ENCODE measurements at regions not wholly inside any gene's neighbourhood (a gene's known extent, or its start where the extent isn't known, plus 50 kb on each side); places are given as distances from the start of the nearest gene placed in this dataset.

DNA sequence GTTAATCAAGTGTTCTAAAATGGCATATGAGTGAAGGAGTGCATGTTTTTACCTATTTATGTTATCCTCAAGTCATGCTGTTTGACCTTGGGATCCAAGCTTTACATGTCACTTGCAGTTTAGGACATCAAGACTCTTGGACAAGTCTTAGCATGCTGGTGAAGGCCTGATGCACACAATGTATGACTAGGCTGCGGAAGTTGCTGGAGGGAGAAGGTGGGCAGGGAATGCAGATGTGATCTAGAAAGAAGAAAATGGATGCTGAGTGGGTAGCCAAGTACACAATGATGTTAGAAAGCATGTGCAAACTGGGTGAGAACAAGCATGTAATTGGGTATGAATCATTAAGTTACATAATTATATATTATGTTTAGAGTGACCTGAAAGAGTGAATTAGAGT is 301.8 kb downstream of the BRINP2 start:
- no peak for DNase-seq

DNA sequence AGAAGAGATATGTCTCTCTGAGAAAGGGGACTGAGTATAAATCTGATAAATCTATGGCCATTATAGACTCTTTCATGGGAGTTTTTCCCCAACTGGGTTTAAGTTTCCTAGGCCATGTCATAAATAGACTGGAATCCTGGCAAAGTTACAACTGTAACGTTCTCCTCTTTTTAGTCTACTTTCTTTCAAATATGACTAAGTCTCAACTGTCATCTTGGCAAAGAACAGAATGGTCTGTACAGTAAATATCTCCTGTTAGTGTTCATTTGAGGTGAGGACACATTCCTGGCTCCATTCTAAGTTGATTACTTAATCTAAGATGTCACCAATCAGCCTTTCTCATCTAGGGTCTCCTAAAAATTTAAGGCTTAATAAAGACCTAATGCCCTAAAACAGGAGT is 300.5 kb downstream of the BRINP2 start:
- DNase-seq: no peak

DNA sequence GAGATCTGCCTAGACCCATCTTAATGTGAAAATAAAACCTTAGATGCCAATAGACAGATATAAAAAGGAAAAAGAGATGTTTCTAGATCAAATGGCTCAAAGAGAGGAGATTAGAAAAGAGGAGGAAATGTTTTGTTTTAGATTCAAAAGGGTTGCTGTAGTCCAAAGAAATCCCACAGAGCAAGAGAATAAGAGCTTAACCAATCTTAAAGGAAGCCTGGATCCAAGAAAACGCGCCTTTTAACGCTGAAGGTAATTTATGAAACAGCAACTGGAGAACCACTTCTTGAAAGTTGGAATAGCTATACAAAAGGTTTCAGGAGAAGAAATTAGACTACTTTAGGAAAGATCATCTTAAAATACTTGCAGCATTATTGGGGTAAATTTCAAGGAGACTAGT is 298.8 kb downstream of the BRINP2 start:
- DNase-seq: no peak

DNA sequence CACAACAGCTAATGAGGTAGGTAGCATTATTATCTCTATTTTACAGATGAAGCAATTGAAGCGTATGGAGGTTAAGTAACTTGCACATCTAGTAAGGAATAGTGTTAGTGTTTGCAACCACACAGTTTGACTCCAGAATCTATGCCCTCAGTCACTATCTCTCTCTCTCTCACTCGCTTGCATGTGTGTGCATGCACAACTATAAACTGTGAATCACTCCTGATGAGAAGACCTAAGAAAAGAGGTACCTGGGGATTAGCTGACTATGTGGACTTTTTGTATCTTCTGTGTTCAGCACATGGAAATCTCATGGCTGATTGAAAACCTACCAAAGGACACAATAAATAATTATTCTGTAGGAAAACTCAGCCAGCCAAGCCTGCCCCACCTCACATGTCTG is 295.5 kb downstream of the BRINP2 start:
- no peak for DNase-seq

DNA sequence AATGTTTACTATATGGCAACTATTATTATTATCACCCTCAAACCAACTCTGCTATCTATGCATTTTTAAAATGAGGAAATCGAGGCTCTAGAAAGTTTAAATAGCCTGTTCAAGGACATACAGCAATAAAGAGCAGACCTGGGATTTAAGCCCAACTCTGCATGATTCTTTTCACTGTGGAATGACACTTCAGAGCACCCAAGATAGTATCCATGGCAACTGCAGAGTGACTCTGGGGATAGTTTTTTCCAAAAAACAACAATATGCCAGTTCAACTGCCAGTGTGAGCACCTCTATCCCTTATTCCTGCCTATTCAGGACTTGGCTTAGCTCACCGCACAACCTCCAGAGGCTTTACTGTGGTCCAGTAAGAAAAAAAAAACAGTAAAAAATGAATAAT is 293.9 kb downstream of the BRINP2 start:
- DNase-seq: no peak

DNA sequence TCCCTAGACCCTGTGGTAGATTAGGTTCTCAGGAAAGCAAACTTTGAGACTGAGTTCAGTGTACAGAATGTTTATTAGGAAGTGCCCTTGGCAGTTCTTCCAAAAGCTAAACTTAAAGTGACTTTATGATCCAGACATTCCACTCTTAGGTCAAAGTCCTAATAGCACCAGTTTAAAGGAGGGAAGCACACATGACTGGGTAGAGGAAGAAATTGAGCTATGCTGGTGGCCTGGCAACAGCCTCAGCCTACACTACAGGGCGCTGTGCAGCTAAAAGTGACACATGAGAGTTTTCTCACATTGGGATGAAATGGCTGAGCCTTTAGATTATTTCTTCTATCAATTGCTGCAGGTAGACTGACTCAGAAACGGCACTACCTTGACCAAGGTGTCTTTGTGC is 280.4 kb downstream of the BRINP2 start:
- no peak for DNase-seq

DNA sequence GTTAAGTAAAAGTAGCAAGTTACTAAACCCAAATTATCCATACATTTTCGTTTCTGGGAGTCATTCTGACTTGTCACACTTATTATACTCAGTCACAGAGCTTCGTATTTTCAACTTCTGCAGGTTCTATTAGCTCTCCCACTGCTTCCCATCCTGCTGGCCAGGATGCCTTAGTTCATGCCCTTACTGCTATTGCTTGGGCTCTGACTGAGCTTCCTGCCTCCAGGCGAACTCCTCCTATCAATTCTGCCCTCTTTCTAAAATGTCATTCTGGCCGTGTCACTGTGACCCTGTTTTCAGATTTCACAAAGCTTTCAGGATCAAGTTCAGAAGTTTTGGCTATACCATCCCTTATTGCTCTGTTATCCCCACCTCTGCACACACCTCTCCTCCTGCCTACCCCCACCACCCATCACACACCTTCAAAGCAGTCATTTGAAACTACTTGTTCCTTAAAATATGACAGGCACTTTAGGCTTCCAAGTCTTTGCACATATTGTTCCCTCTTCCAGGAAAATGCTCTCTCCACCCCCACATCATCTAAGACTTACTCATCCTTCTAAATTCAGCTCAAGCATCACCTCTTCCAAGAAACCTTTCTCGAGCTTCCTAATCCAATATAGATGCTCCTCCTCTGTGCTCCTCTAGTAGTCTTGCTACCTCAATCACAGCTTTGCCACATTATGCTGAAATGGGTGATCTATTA is 278.0 kb downstream of the BRINP2 start:
- no peak for DNase-seq

DNA sequence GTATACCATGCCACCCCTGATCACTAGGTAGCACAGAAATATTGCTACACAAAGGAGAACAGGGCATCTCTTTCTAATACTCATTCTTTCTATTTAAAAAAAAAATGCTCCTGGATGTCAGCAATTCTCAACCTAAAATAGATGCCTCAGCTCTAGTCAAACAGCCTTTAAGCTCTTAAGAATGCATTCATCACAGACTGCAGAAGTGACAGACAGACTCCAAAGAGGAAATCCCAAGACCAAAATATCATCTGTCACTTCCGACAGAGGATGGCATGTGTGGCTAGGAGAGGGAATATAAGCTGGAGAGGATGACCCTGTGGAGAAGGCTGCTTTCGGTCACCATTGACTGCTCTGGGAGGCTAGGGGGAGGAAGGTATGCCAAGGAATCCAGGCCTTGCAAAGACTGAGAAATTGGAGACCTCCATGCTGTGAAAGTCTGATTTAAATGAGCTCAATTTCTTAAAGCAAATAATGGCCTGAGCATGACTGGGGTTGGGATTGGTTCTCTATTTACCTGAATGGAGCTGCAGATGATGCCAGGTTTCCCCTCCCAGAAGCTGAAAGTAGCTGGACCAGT is 277.4 kb downstream of the BRINP2 start:
- DNase-seq: no peak

DNA sequence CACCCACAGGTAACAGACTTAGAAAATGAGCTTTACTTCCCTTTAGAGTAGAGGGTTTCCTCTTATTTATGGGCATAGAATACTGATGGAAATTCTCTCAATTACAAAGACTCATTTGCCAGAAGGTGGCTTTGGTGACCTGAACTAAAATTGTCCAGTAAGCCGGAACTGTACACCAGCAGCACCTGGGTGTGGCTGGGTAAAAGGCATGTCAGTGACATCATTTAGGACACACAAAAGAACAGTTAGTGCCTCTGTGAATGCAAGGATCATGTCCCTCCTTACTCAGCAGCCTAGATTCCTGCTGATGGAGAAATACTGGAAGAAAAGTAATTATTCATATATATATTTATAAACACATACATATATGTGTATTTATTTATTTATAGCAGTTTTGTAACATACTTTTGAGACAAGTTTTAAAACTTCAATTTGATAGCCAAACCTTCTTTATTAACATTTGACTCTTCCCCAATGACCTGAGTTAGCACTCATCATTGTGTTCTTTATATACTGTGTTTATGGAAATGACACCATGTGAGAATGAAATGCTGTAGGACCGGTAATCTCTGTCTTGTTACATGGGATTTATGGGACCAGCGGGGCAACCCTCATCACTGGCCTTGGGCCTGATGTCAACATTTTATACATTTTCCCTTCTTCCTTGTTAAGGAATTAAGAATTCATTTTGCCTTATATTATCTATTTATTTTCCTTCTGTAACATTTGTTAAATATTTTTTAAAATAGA is 274.4 kb downstream of the BRINP2 start:
- DNase-seq: no peak

DNA sequence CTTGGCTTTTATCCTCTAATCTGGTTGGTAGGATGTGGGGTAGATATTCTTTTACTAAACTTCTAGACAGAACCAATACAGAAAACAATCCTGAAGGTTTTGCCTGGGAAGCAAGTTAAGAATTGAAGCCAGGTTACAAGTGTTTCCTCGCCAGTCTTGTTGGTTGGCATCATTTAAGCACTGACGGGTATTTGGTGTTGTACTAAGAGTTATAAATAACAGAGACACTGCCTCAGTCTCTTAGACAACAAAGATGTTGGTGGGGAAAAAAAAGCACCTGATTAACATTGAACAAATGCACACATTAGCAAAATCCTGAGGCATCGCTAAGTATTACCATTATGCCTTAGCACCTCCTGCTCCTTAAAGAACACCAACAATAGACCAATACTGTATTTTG is 272.2 kb downstream of the BRINP2 start:
- no peak for DNase-seq

DNA sequence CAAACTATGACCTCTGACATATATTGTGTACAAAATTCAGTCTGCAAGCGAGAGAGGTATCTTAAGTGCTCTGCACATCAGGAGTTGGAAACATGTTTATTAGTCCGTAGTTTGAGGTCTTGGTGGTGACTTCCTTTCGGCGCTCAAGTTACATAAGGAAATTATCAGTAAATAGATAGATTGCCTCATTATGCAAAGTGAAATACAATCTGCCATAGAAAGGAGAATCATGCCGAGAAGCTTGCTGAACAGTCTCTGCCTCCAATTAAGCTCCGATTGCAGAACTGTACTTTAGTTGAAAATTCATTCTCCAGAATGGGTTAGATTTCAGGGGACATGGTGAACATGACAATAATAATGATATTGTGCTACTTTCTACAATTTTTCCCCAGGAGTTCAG is 271.8 kb downstream of the BRINP2 start:
- no peak for DNase-seq

DNA sequence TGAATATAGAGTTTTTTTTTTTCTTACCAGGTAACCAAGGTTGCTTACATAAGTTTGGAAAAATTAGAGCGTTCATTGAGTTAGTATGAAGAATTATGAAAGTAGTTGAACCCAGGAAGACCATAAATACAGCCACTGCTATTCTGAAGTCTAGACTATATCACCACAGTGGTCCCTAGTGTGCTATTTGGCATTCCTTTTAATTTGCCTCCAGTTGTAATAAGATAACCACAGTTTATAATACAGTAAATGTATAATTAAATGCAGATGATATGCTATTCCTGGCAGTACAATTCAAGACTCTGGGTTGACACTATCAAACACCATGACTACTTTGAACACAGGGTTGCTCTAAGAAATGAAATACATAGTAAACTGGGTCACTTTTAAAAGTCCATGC is 270.5 kb downstream of the BRINP2 start:
- DNase-seq: no peak

DNA sequence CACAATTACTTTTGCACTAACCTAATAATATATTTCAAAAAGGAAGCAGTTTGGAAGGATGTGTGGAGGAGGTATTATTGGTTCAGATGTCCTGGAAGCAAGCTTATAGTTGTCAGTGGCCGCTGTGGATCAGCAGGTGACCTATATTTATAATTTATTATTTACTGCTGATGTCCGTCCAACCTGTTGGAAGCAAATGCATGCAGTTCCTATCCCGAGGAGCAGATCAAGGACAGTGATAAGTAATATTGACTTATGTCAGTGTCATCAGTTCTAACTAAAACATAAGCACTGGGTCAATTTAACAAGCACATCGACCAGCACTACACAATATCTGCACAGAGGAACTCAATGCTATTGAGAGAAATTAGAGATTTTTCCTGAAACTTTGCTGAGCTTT is 270.1 kb downstream of the BRINP2 start:
- DNase-seq: no peak

DNA sequence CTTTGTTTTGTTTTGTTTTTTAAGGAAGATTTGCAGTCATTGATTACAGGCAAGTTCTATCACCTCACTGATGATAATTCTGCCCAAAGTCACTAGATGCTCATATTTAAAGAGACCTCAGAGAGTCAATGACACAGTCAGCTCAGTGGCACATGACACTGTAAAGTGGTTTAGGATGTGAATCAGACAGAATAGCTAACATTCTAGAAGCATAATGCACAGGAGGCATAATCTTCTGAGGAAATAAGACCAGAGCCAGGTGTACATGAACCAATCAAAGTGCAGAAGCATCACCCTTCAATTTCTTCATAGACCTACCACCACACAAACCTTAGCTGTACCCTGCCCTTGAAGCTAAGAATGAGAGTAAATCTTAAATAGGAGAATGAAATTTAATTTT is 268.5 kb downstream of the BRINP2 start:
- DNase-seq: no peak

DNA sequence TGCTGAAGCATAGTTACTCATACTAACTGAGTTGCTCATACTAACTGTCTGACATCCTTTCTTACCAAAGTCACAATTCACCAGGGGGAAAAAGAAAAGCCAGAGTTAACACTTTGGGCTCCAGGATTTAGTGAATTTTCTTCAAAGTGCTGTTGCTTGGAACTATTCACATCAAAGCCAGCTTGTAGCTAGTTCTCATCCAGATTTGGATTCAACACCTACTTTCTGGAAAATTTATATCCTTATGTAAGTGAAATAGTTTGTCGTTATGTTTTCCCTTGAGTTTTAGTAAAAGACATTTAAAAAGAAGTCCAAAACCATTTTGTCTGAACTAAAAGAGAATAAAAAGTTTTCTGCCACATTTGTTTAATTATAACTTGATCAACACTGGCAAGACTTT is 264.6 kb downstream of the BRINP2 start:
- no peak for DNase-seq

DNA sequence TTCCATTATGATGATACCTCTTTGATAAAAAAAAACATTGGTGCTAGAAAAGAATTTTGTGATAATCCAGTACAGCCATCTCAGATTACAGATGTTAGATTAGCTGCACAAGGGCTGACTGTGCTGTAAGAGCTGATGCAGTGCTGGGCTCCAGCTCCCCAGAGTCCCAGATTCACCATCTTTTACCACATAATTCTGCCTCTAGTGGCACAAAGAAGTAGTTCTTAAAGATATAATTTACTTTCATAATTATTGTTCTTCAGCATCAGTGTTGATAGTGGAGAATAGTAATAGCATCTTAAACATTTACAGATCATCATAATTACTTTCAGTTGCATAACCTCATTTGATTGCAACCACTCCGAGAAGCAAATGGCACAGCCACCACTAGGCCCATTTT is 262.1 kb downstream of the BRINP2 start:
- no peak for DNase-seq

DNA sequence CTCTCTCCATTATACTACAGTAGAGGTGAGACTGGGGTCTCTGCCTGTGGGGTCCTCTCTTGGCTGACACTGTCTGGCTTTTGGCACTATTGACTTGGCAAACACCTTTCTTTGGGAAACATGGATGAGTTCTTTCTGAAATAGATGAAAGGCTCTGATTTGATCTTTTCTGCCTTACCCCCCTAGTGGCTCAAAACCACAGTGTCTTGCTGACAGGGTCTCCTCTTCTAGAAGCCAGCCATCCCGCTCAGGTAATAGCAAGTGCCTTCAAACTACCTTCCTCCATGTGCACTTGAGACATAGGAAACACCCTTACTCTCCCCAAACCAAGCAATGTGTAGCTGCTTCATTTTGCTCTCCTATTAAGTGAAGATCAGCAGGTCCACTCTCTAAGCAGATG is 260.4 kb downstream of the BRINP2 start:
- no peak for DNase-seq

DNA sequence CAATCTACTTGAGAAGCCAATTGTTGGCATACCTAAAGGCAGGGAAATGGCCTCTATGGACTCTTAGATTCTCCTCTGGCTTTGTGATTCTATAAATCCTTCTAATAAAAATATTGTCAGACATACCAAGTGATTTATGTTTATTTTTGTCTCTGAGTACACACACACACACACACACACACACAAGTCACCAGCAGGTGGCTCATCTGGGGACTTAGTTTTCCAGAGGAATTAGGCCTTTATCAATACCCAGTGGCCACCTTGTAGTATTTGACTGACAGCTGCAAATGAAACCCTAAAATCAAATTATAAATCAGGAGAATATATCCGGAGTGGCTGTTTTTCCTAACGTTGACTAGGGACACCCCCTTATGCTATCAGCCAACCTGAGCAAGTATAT is 258.5 kb downstream of the BRINP2 start:
- DNase-seq: no peak

DNA sequence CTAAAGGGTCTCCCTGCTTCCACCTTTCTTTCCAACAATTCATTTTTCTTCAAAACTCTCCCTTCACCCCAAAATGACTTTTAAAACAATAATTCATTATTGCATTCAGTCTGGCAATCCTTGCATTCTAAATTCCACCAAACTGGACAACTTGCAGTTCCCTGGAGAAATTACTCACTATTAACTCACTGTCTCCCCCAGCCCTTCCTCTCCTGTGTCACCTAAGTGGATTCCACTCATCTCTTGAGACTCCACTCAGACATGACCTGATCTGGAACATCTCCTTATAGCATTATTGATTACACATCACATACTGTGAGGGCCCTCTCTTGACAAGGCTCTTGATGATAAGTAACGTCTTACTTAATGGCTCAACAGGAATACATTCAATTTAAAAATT is 257.1 kb downstream of the BRINP2 start:
- no peak for DNase-seq

DNA sequence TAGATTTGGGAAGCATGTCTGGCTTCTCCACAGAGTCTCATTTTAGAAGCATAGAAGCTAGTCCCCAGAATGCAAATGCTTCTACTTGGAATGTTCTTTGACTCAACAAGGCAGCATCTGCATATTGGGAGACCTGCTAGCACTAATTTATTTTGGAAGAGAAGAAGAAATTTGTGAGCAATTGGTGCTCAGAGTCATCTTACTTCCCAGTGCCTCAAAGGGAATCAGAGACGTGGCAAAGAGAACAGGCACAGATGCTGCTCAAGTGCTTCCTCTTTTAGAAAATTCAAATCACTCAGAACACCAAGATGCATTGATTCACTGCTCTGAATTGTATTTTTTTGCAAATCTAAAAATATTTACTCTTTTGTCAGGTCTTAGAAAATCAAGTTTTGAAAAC is 255.7 kb downstream of the BRINP2 start:
- DNase-seq: no peak

DNA sequence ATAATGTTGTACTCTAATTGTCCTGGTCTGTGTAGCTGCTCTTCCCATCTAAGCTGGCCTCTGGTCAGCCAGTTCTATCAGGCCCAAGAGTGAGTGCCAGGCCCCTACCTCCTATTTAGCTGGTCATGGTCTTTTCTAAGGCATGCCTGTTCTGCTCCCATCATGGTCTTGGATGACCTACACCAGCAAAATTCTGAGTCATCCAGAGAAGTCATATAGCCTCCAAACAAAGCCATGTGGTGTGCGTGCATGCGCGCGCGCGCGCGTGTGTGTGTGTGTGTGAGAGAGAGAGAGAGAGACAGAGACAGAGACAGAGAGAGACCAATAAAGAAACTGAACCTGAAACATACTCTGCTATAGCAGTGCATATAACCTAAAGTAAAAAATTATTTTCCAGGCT is 254.4 kb downstream of the BRINP2 start:
- DNase-seq: no peak

DNA sequence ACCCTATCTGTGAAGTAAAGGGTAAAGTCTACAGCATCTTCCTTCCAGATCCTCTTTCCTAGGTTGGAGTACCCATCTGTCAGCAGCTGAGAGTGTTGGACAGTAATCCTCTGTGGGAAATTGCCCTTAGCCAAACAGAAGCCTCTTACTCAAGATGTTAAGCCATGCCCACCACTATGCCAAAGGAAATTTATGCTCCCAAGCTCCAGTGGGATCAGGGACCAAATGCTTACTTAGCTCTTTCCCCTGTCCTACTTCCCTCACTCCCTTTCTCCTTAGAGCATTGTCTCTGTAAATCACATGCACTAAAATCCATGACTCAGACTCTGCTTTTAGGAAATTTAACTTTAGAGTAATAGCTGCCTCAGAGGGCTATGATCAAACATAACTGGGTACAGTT is 254.0 kb downstream of the BRINP2 start:
- no peak for DNase-seq

DNA sequence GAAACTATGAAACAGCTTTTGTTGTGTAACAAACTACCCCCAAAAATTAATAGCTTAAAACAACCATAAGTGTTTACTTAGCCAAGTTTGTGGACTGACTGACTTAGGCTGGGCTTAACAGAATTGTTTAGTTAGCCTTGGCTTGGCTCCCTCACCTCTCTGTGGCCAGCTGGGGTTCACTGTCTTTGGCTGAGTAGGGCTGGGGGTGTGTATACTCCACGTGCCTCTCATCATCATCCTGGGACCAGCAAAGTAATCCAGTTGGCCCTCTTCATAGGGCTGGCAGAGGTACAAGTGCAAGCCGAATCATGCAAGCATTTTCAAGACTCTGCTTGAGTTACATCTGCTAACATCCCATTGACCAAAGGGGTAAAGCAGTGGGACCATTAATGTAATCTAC is 252.3 kb downstream of the BRINP2 start:
- no peak for DNase-seq

DNA sequence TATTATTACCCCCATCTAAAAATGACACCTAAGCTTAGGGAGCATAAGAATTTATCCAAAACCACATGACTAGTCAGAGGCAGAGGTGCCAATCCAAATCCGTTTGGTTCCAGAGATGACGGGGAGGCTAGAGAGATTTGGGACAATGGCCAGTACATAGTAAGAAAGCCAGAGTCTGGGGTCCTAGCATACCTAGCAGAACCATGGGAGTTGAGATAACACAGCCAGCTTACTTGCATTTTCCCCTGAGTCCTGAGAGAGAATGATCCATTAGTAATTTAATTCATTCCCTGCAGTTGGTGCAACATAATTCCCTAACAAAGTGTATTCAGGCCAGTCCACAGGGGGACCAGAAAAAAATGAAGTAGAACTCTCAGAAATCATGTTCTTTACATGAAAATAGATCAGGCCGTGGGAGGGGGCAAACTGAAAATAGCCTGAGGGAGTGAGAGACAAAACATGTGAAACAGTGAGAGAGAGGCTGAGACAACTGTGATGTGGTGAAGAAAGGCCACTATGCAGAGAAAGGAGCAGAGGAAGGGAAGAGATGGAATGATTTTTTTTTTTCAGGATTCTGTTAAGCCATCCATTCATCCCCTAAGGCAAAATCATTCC is 243.3 kb downstream of the BRINP2 start:
- no peak for DNase-seq
